Liver (tissue), 3 donors: ENCODE measurements at regions not wholly inside any gene's neighbourhood (a gene's known extent, or its start where the extent isn't known, plus 50 kb on each side); places are given as distances from the start of the nearest gene placed in this dataset.

Source experiments
- ATF3 ChIP-seq: IDR thresholded peaks from 2 replicates; pipeline ENCODE4 v1.6.1; 2016; ENCODE audit warnings: antibody characterized with exemption
- CTCF ChIP-seq: fragments of 150-350 bp; IDR thresholded peaks from 2 replicates; pipeline ENCODE4 v1.5.1; 2017; ENCODE audit warnings: improper control_type of control experiment, low read depth, low read length; ENCODE audit not compliant: missing input control
- JUND ChIP-seq, 2 donors: IDR thresholded peaks; 2 replicates each; pipeline ENCODE4 v1.6.1; 2016; ENCODE audit warnings: antibody characterized with exemption in 2 of 2
- MAX ChIP-seq: IDR thresholded peaks from 2 replicates; pipeline ENCODE4 v1.6.1; 2016; ENCODE audit warnings: antibody characterized with exemption
- RAD21 ChIP-seq, 2 donors: IDR thresholded peaks; 2 replicates each; pipeline ENCODE4 v1.6.1; 2016; ENCODE audit warnings: antibody characterized with exemption in 2 of 2, mild to moderate bottlenecking in 2 of 2
- RXRA ChIP-seq, 2 donors: IDR thresholded peaks; 2 replicates each; pipeline ENCODE4 v1.6.1; 2017 to 2018; ENCODE audit warnings: antibody characterized with exemption in 2 of 2, mild to moderate bottlenecking in 1 of 2
- YY1 ChIP-seq: IDR thresholded peaks from 2 replicates; pipeline ENCODE4 v1.6.1; 2016; ENCODE audit warnings: antibody characterized with exemption, mild to moderate bottlenecking
- ZBTB33 ChIP-seq: IDR thresholded peaks from 2 replicates; pipeline ENCODE4 v1.6.1; 2016; ENCODE audit warnings: antibody characterized with exemption
- donor health status: healthy.
- donor health status: healthy.

GRCh38 chr5:44497606-44498005 is 108.4 kb upstream of the FGF10 start:
- TF ChIP-seq CTCF: no peak
- TF ChIP-seq ZBTB33: no peak
- no peak for TF ChIP-seq ATF3
- TF ChIP-seq JUND (IDR thresholded peaks at IDR 0.05): no peak
- TF ChIP-seq MAX: no peak
- TF ChIP-seq RXRA (IDR thresholded peaks at IDR 0.05): no peak
- TF ChIP-seq YY1: no peak
- no peak for TF ChIP-seq RAD21 (IDR thresholded peaks at IDR 0.05)
